H1 (cell line): ENCODE measurements at regions not wholly inside any gene's neighbourhood (a gene's known extent, or its start where the extent isn't known, plus 50 kb on each side); places are given as distances from the start of the nearest gene placed in this dataset.

Source experiments
- CTCF ChIA-PET: fragments of 300-600 bp; sonication (Branson Sonifier 250); formaldehyde crosslinking; loops from one replicate; lab custom pipeline; 2021; ENCODE audit not compliant: partially characterized antibody; lab: Charles Lee
- POLR2A ChIA-PET: fragments of 300-600 bp; sonication (Branson Sonifier 250); formaldehyde crosslinking; loops from one replicate; lab custom pipeline; 2021; ENCODE audit warnings: inconsistent platforms; ENCODE audit not compliant: partially characterized antibody; lab: Charles Lee
- DNase-seq, 2 experiments: peaks; one replicate each; pipeline versions ENCODE4 v3.0.0 to v3.0.0-alpha.2; 2010 to 2022; ENCODE audit warnings: low spot score in 2 of 2, low read depth in 1 of 2, mixed read lengths in 1 of 2
- FAIRE-seq: peaks from 2 replicates; lab custom pipeline; 2011; peaks lifted over from hg19 to GRCh38; lab: Jason Lieb, UNC
- H2AFZ ChIP-seq: 2 replicates; pipeline ENCODE4 v1.8.1; 2012; ENCODE audit warnings: low read length, inconsistent platforms
- H2AK5ac ChIP-seq: 2 replicates; pipeline ENCODE4 v1.6.1; 2013; ENCODE audit warnings: low read depth, low read length
- H2BK120ac ChIP-seq: replicated peaks from 2 replicates; pipeline ENCODE3; 2013; ENCODE audit warnings: low read depth, low read length, inconsistent platforms
- H2BK12ac ChIP-seq: 2 replicates; pipeline ENCODE4 v1.6.1; 2013; ENCODE audit warnings: low read depth, low read length
- H2BK15ac ChIP-seq: 2 replicates; pipeline ENCODE4 v1.6.1; 2013; ENCODE audit warnings: low read length
- H2BK20ac ChIP-seq: 2 replicates; pipeline ENCODE4 v1.6.1; 2013; ENCODE audit warnings: low read length
- H2BK5ac ChIP-seq: 2 replicates; pipeline ENCODE4 v1.6.1; 2013; ENCODE audit warnings: low read depth, low read length
- H3K14ac ChIP-seq: 2 replicates; pipeline ENCODE4 v1.6.1; 2013; ENCODE audit warnings: inconsistent platforms; ENCODE audit not compliant: insufficient read length
- H3K18ac ChIP-seq: 2 replicates; pipeline ENCODE4 v1.6.1; 2013; ENCODE audit warnings: low read length; ENCODE audit errors: extremely low read depth
- H3K23ac ChIP-seq: 2 replicates; pipeline ENCODE4 v1.6.1; 2013; ENCODE audit warnings: inconsistent platforms; ENCODE audit not compliant: insufficient read length
- H3K23me2 ChIP-seq: 2 replicates; pipeline ENCODE4 v1.6.1; 2013; ENCODE audit warnings: low read depth, low read length
- H3K27ac ChIP-seq: 2 replicates; pipeline ENCODE4 v1.6.1; 2011; ENCODE audit warnings: low read depth, low read length, inconsistent platforms
- H3K27me3 ChIP-seq, 4 experiments: replicated peaks in 1 of 4; 1 replicate in 1 of 4; 2 replicates in 3 of 4; pipeline versions ENCODE4 v1.6.1 to v1.8.1; 2011 to 2013; ENCODE audit warnings: low read length in 3 of 4, mild to moderate bottlenecking in 3 of 4, inconsistent platforms in 2 of 4, mixed read lengths in 2 of 4, moderate library complexity in 1 of 4; ENCODE audit not compliant: control insufficient read depth in 3 of 4, insufficient read depth in 3 of 4; ENCODE audit errors: extremely low read depth in 1 of 4
- H3K36me3 ChIP-seq, 4 experiments: 2 replicates each; pipeline versions ENCODE4 v1.6.1 to v1.8.1; 2011 to 2013; ENCODE audit warnings: mild to moderate bottlenecking in 4 of 4, low read length in 3 of 4, moderate library complexity in 2 of 4, control low read depth in 1 of 4, inconsistent platforms in 1 of 4; ENCODE audit not compliant: insufficient read depth in 4 of 4, control insufficient read depth in 2 of 4
- H3K4ac ChIP-seq: replicated peaks from 2 replicates; pipeline ENCODE3; 2013; ENCODE audit warnings: low read length, low read depth, mixed read lengths, inconsistent platforms; ENCODE audit not compliant: insufficient read length
- H3K4me1 ChIP-seq, 4 experiments: replicated peaks in 1 of 4; 1 replicate in 1 of 4; 2 replicates in 3 of 4; pipeline versions ENCODE4 v1.6.1 to v1.8.1; 2011 to 2013; ENCODE audit warnings: low read length in 3 of 4, inconsistent platforms in 2 of 4, mixed read lengths in 1 of 4; ENCODE audit not compliant: insufficient read depth in 4 of 4, control insufficient read depth in 3 of 4
- H3K4me2 ChIP-seq, 2 experiments: 2 replicates each; pipeline versions ENCODE4 v1.6.1 to v1.8.1; 2011 to 2013; ENCODE audit warnings: low read depth in 2 of 2, low read length in 2 of 2, control low read depth in 1 of 2, inconsistent platforms in 1 of 2, mild to moderate bottlenecking in 1 of 2; ENCODE audit not compliant: insufficient read depth in 1 of 2
- H3K4me3 ChIP-seq, 4 experiments: fragments of 200-600, 300-600 bp in 1 of 4; sonication (generic), shearing (Covaris generic), sonication (Bioruptor Twin) in 1 of 4; 2 replicates each; pipeline versions ENCODE4 v1.5.1 to v1.8.1; 2011 to 2016; ENCODE audit warnings: low read length in 4 of 4, low read depth in 3 of 4, control low read depth in 2 of 4, inconsistent platforms in 2 of 4, mild to moderate bottlenecking in 2 of 4, mixed read lengths in 1 of 4, moderate library complexity in 1 of 4; ENCODE audit not compliant: insufficient read depth in 2 of 4; ENCODE audit errors: extremely low read depth in 1 of 4
- H3K56ac ChIP-seq: replicated peaks from 2 replicates; pipeline ENCODE3; 2013; ENCODE audit warnings: low read depth, mild to moderate bottlenecking, mixed read lengths, low read length, inconsistent platforms; ENCODE audit not compliant: insufficient read length
- H3K79me1 ChIP-seq: 2 replicates; pipeline ENCODE4 v1.6.1; 2013; ENCODE audit warnings: low read depth, low read length, control low read depth
- H3K79me2 ChIP-seq, 2 experiments: 2 replicates each; pipeline versions ENCODE4 v1.6.1 to v1.8.1; 2012 to 2013; ENCODE audit warnings: low read length in 2 of 2, mild to moderate bottlenecking in 2 of 2, inconsistent platforms in 1 of 2; ENCODE audit not compliant: insufficient read depth in 2 of 2, control insufficient read depth in 1 of 2
- H3K9ac ChIP-seq, 4 experiments: replicated peaks in 1 of 4; 1 replicate in 1 of 4; 2 replicates in 3 of 4; pipeline versions ENCODE4 v1.6.1 to v1.8.1; 2011 to 2013; ENCODE audit warnings: low read depth in 3 of 4, low read length in 3 of 4, control low read depth in 2 of 4, mild to moderate bottlenecking in 2 of 4, moderate library complexity in 2 of 4, inconsistent platforms in 1 of 4; ENCODE audit errors: extremely low read depth in 1 of 4
- H3K9me3 ChIP-seq, 2 experiments: 2 replicates each; pipeline versions ENCODE4 v1.6.1 to v1.8.1; 2012 to 2013; ENCODE audit warnings: mild to moderate bottlenecking in 2 of 2, moderate library complexity in 2 of 2, control low read depth in 1 of 2, inconsistent platforms in 1 of 2, low read depth in 1 of 2, low read length in 1 of 2, mixed read lengths in 1 of 2; ENCODE audit not compliant: insufficient read depth in 2 of 2
- H4K20me1 ChIP-seq, 2 experiments: replicated peaks in 1 of 2; 2 replicates each; pipeline versions ENCODE3 to v1.8.1; 2011 to 2013; ENCODE audit warnings: inconsistent platforms in 2 of 2, low read length in 2 of 2, mild to moderate bottlenecking in 1 of 2; ENCODE audit not compliant: insufficient read depth in 2 of 2, control insufficient read depth in 1 of 2
- H4K5ac ChIP-seq: 2 replicates; pipeline ENCODE4 v1.6.1; 2013; ENCODE audit warnings: low read length, low read depth, mixed read lengths, inconsistent platforms; ENCODE audit not compliant: insufficient read length
- H4K8ac ChIP-seq: 2 replicates; pipeline ENCODE4 v1.8.0; 2013; ENCODE audit warnings: mild to moderate bottlenecking, moderate library complexity, low read length, inconsistent platforms; ENCODE audit not compliant: insufficient read depth; ENCODE audit errors: extremely low read depth
- H4K91ac ChIP-seq: replicated peaks from 2 replicates; pipeline ENCODE3; 2013; ENCODE audit warnings: low read length, mixed read lengths, inconsistent platforms; ENCODE audit not compliant: insufficient read length
- EP300 ChIP-seq, 2 experiments: IDR thresholded peaks; 1 replicate in 1 of 2; 2 replicates in 1 of 2; pipeline ENCODE4 v1.6.1; 2011 to 2012; ENCODE audit warnings: low read depth in 2 of 2, low read length in 2 of 2, mild to moderate bottlenecking in 2 of 2, borderline replicate concordance in 1 of 2, inconsistent platforms in 1 of 2, moderate library complexity in 1 of 2
- KDM4A ChIP-seq: IDR thresholded peaks from one replicate; pipeline ENCODE4 v1.7.1; 2012; ENCODE audit warnings: low read depth, mild to moderate bottlenecking, moderate library complexity, low read length, inconsistent platforms; ENCODE audit not compliant: severe bottlenecking
- WGBS, 2 experiments: shearing (Covaris generic) in 1 of 2; methylation state at CpG; one replicate each; pipeline versions ENCODE4 v1.1.6 to v1.1.7; 2013 to 2015; ENCODE audit warnings: low lambda C conversion rate in 2 of 2, mixed read lengths in 2 of 2, inconsistent platforms in 1 of 2, low coverage in 1 of 2, missing lambda C conversion rate in 1 of 2; ENCODE audit not compliant: insufficient replicate concordance in 2 of 2, insufficient coverage in 1 of 2, insufficient read length in 1 of 2; ENCODE audit errors: extremely low coverage in 1 of 2, missing lambda C conversion rate in 1 of 2; 5-methylcytosine and 5-hydroxymethylcytosine counted together

- Histone ChIP-seq H3K14ac (no peak overlapping the region), H3K4ac (no peak overlapping the region), H3K23me2 (no peaks in the 10 kb centered on the region), H3K56ac (no peak overlapping the region), H2BK120ac (no peak overlapping the region), H2BK5ac (no peak overlapping the region), H3K36me3 (no peaks in the 10 kb centered on the region), H4K8ac (no peak overlapping the region), H4K20me1 (no peaks in the 10 kb centered on the region), H3K9me3 (no peaks in the 10 kb centered on the region), H3K4me1 (no peaks in the 10 kb centered on the region), H3K27ac (no peak overlapping the region), H3K27me3 (no peaks in the 10 kb centered on the region), H2AK5ac (no peak overlapping the region), H3K9ac (no peak overlapping the region), H2BK12ac (no peak overlapping the region), H3K79me1 (no peaks in the 10 kb centered on the region), H3K18ac (no peak overlapping the region), H3K4me3 (no peak overlapping the region), H2BK20ac (no peak overlapping the region), H4K5ac (no peak overlapping the region), H2BK15ac (no peak overlapping the region), H4K91ac (no peak overlapping the region), H3K23ac (no peak overlapping the region), H3K79me2 (no peaks in the 10 kb centered on the region), H2AFZ (no peak overlapping the region), H3K4me2 (no peak overlapping the region)
- POLR2A ChIA-PET: no interaction called here
- CTCF ChIA-PET: interaction anchor here (0.8 to 1.8 kb wide), 4 partner anchors 12 to 677 kb away, joined by 3 to 8 read pairs (median 4); no protein-coding TSS in a partner anchor
- DNase-seq (no peak), FAIRE-seq (no peak)
- 94% methylated on average over 1 of the region's 1 CpG; no CpG with 5 or more reads in 1 of the 2 experiments for WGBS, 2 experiments
- no peak for TF ChIP-seq KDM4A
- no peak for TF ChIP-seq EP300 (IDR thresholded peaks at IDR 0.05; ENCODE audit: borderline replicate concordance in 1 of 2, low read depth in 2 of 2, low read length in 2 of 2)
Measured at GRCh38 chr4:45437381-45437780, 686.5 kb downstream of the GABRG1 start.
